Activated T-cell treated with anti-CD3 and anti-CD28 coated beads, Interleukin-2, amount 50 U/mL, for 48 hours (primary cell): ENCODE measurements at regions not wholly inside any gene's neighbourhood (a gene's known extent, or its start where the extent isn't known, plus 50 kb on each side); places are given as distances from the start of the nearest gene placed in this dataset.

ENCODE experiments used
- DNase-seq, 2 experiments: peaks; one replicate each; pipeline ENCODE4 v3.0.0-alpha.2; 2020

GRCh38 chr2:64322433-64322832 is 131.5 kb upstream of the LGALSL start:
- no peak for DNase-seq

GRCh38 chr2:64323197-64323596 is 130.8 kb upstream of the LGALSL start:
- no peak for DNase-seq

- no peak for DNase-seq
These were observed 129.1 kb upstream of the LGALSL start for GRCh38 chr2:64324746-64325410.

- DNase-seq = no peak
These were observed 128.5 kb upstream of the LGALSL start for GRCh38 chr2:64325477-64325851.

- DNase-seq = peak; percentile 72 to 74
These were observed 127.9 kb upstream of the LGALSL start for GRCh38 chr2:64325852-64326577.

- no peak for DNase-seq
These were observed 127.3 kb upstream of the LGALSL start for GRCh38 chr2:64326578-64327050.

GRCh38 chr2:64327129-64327509 is 126.8 kb upstream of the LGALSL start:
- DNase-seq = no peak

- DNase-seq = peak; percentile 70 to 75
These were observed 126.2 kb upstream of the LGALSL start for GRCh38 chr2:64327510-64328414.

GRCh38 chr2:64328415-64328722 is 125.6 kb upstream of the LGALSL start:
- DNase-seq = no peak

GRCh38 chr2:64328756-64329155 is 125.2 kb upstream of the LGALSL start:
- DNase-seq = no peak

GRCh38 chr2:64329848-64330247 is 124.1 kb upstream of the LGALSL start:
- no peak for DNase-seq

- DNase-seq = peak; percentile 81 to 82
These were observed 123.5 kb upstream of the LGALSL start for GRCh38 chr2:64330281-64331113.

- DNase-seq = no peak
These were observed 122.8 kb upstream of the LGALSL start for GRCh38 chr2:64331114-64331645.

- no peak for DNase-seq
These were observed 121.9 kb upstream of the LGALSL start for GRCh38 chr2:64331849-64332699.

- DNase-seq = no peak
These were observed 117.8 kb upstream of the LGALSL start for GRCh38 chr2:64336171-64336570.

GRCh38 chr2:64337314-64337713 is 116.6 kb upstream of the LGALSL start:
- no peak for DNase-seq

GRCh38 chr2:64338108-64338507 is 115.9 kb upstream of the LGALSL start:
- DNase-seq = no peak

GRCh38 chr2:64338910-64339500 is 115.0 kb upstream of the LGALSL start:
- peak; percentile 41 to 55 for DNase-seq

- no peak for DNase-seq
These were observed 112.5 kb upstream of the LGALSL start for GRCh38 chr2:64341461-64341860.

GRCh38 chr2:64342195-64343099 is 111.5 kb upstream of the LGALSL start:
- no peak for DNase-seq
